SU-DHL-6 (cell line): ENCODE measurements at regions not wholly inside any gene's neighbourhood (a gene's known extent, or its start where the extent isn't known, plus 50 kb on each side); places are given as distances from the start of the nearest gene placed in this dataset.

Experiments used
- H2AFZ ChIP-seq: fragments of 200-600 bp; sonication (generic); 2 replicates; pipeline ENCODE4 v1.6.1; 2014; ENCODE audit warnings: low read depth, mild to moderate bottlenecking, moderate library complexity, mixed read lengths, antibody characterized with exemption, low read length; ENCODE audit not compliant: severe bottlenecking
- H3F3A ChIP-seq: fragments of 200-600 bp; shearing (Covaris generic); 2 replicates; pipeline ENCODE4 v1.6.0; 2016; ENCODE audit warnings: antibody characterized with exemption, mild to moderate bottlenecking; ENCODE audit not compliant: insufficient read depth
- H3K27ac ChIP-seq: fragments of 200-600 bp; sonication (generic); 2 replicates; pipeline ENCODE4 v1.5.1; 2016; ENCODE audit warnings: low read depth, mild to moderate bottlenecking, low read length, moderate library complexity, mixed read lengths
- H3K27me3 ChIP-seq: fragments of 200-600 bp; sonication (generic), shearing (Covaris generic); 2 replicates; pipeline ENCODE4 v1.6.0; 2014; ENCODE audit warnings: mild to moderate bottlenecking, low read length
- H3K36me3 ChIP-seq: fragments of 200-600 bp; sonication (generic); 2 replicates; pipeline ENCODE4 v1.6.1; 2014; ENCODE audit warnings: mild to moderate bottlenecking, low read length, mixed read lengths
- H3K4me2 ChIP-seq: fragments of 300-600, 200-600 bp; shearing (Covaris generic), sonication (generic); 2 replicates; pipeline ENCODE4 v1.6.0; 2014; ENCODE audit warnings: low read length, low read depth, mild to moderate bottlenecking; ENCODE audit not compliant: poor library complexity, severe bottlenecking
- H3K4me3 ChIP-seq: fragments of 200-600 bp; sonication (generic); 2 replicates; pipeline ENCODE4 v1.5.1; 2014; ENCODE audit warnings: antibody characterized with exemption, low read length, mild to moderate bottlenecking, mixed read lengths; ENCODE audit not compliant: insufficient read depth, poor library complexity, severe bottlenecking
- H3K79me2 ChIP-seq: fragments of 200-600 bp; sonication (generic); 2 replicates; pipeline ENCODE4 v1.6.1; 2014; ENCODE audit warnings: mild to moderate bottlenecking, low read length, moderate library complexity; ENCODE audit not compliant: insufficient read depth
- H3K9ac ChIP-seq: fragments of 200-600 bp; sonication (generic); 2 replicates; pipeline ENCODE4 v1.7.0; 2014; ENCODE audit warnings: mild to moderate bottlenecking, low read length
- H3K9me2 ChIP-seq: fragments of 200-600 bp; sonication (generic); replicated peaks from 2 replicates; pipeline ENCODE4 v1.6.1; 2014; ENCODE audit warnings: low read length; ENCODE audit not compliant: insufficient read depth
- H3K9me3 ChIP-seq: fragments of 200-600 bp; sonication (generic); 2 replicates; pipeline ENCODE4 v1.6.1; 2014; ENCODE audit warnings: low read length, mixed read lengths; ENCODE audit not compliant: insufficient read depth
- H4K20me1 ChIP-seq: fragments of 200-600 bp; sonication (generic); 2 replicates; pipeline ENCODE4 v1.6.1; 2014; ENCODE audit warnings: low read depth, mild to moderate bottlenecking, antibody characterized with exemption, low read length, moderate library complexity, mixed read lengths
- EZH2phosphoT487 ChIP-seq: fragments of 200-600 bp; sonication (generic), shearing (Covaris generic); conservative IDR thresholded peaks from 2 replicates; pipeline ENCODE4 v1.6.1; 2018; ENCODE audit warnings: mild to moderate bottlenecking, antibody characterized with exemption, low read length, moderate library complexity, mixed read lengths
- TF ChIP-seq, protein P1 (sequence below): fragments of 200-600 bp; sonication (generic); IDR thresholded peaks from one replicate; pipeline ENCODE4 v1.5.1; 2017; ENCODE audit warnings: antibody characterized with exemption, mild to moderate bottlenecking, low read length, moderate library complexity; ENCODE audit not compliant: insufficient read depth, poor library complexity, severe bottlenecking

DNA sequence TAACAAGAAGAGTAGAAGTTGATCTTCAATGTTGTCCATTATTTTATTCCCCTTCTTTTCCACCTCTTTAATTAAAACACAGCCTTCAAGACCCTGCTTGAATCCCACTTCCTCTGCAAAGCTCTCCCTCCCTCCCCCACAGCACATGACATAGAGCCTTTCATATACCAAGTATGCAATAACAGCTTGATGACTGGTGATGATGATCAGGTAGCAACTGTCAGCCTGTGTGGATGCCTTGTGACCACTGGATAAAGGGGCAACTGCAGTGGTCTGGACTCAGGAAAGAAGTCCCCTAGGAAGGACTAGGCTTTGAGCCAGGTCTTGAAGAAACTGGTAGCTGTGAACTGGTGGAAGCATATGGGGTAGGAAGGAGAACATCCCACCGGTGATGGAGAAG lies 53.8 kb upstream of the PRDX6 start:
- Histone ChIP-seq H3K4me2 (no peak overlapping the region), H3K27me3 (no peaks in the 10 kb centered on the region)
- TF ChIP-seq, protein P1, sequence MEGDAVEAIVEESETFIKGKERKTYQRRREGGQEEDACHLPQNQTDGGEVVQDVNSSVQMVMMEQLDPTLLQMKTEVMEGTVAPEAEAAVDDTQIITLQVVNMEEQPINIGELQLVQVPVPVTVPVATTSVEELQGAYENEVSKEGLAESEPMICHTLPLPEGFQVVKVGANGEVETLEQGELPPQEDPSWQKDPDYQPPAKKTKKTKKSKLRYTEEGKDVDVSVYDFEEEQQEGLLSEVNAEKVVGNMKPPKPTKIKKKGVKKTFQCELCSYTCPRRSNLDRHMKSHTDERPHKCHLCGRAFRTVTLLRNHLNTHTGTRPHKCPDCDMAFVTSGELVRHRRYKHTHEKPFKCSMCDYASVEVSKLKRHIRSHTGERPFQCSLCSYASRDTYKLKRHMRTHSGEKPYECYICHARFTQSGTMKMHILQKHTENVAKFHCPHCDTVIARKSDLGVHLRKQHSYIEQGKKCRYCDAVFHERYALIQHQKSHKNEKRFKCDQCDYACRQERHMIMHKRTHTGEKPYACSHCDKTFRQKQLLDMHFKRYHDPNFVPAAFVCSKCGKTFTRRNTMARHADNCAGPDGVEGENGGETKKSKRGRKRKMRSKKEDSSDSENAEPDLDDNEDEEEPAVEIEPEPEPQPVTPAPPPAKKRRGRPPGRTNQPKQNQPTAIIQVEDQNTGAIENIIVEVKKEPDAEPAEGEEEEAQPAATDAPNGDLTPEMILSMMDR, result no peak
- no peak for TF ChIP-seq EZH2phosphoT487

GRCh38 chr1:173424143-173424542 lies 53.0 kb upstream of the PRDX6 start:
- H3K36me3 ChIP-seq, result no peaks in the 10 kb centered on the region
- H3F3A ChIP-seq, result peaks cover 2% of the 10 kb centered on the region; the same call in 1 of the 2 replicates
- no peak overlapping the region for H2AFZ ChIP-seq
- H3K79me2 ChIP-seq, result no peaks in the 10 kb centered on the region
- no peak overlapping the region for H3K9ac ChIP-seq
- H3K4me3 ChIP-seq, result no peak overlapping the region
- H3K9me3 ChIP-seq, result no peaks in the 10 kb centered on the region
- no peak overlapping the region for H3K27ac ChIP-seq
- no peak overlapping the region for H3K4me2 ChIP-seq
- TF ChIP-seq, protein P1, result no peak
- TF ChIP-seq EZH2phosphoT487, result no peak
- H3K27me3 ChIP-seq, result no peaks in the 10 kb centered on the region
- H4K20me1 ChIP-seq, result no peaks in the 10 kb centered on the region
- no peaks in the 10 kb centered on the region for H3K9me2 ChIP-seq

More for the DNA sequence above, 53.8 kb upstream of the PRDX6 start:
- no peak overlapping the region for H3K9ac ChIP-seq
- no peaks in the 10 kb centered on the region for H4K20me1 ChIP-seq
- H3K4me3 ChIP-seq, result no peak overlapping the region
- no peaks in the 10 kb centered on the region for H3K9me3 ChIP-seq
- no peaks in the 10 kb centered on the region for H3K9me2 ChIP-seq
- peaks cover 7% of the 10 kb centered on the region for H3F3A ChIP-seq
- H3K36me3 ChIP-seq, result no peaks in the 10 kb centered on the region
- H3K79me2 ChIP-seq, result no peaks in the 10 kb centered on the region
- H3K27ac ChIP-seq, result no peak overlapping the region
- H2AFZ ChIP-seq, result no peak overlapping the region

DNA sequence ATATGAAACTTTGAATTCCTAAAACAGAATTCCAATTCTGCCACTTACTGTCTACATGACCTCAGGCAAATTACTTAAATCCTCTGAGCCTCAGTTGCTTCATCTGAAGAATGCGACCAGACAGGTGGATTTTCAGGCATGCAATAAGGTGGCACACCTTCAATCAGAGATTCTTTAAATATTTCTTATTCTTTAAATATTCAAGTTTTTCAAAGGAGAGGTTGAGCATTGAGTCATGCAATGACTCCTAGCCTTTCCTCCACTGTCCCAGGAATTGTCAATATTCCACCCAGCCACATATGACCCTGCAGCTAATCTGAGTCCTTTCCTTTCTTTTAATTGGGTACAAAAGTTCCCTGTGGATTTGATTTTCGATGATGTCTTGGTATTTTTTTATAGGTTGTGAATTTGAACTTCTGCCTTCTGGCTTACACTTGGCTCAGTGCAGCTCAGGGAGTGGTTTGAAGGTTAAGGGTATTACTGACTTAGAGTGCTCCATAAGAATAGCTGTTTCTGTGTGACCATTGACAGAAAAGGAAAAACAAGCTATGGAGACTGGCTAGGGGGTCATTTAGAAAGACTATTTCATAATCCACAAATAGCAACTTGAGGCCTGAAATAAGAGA lies 52.2 kb upstream of the PRDX6 start:
- TF ChIP-seq EZH2phosphoT487, result no peak
- TF ChIP-seq, protein P1, result no peak
- H3K36me3 ChIP-seq, result no peaks in the 10 kb centered on the region
- no peak overlapping the region for H3K4me3 ChIP-seq
- peaks cover 10% of the 10 kb centered on the region for H3F3A ChIP-seq
- H3K27ac ChIP-seq, result no peak overlapping the region
- no peak overlapping the region for H2AFZ ChIP-seq
- no peaks in the 10 kb centered on the region for H3K9me2 ChIP-seq
- no peak overlapping the region for H3K4me2 ChIP-seq
- no peaks in the 10 kb centered on the region for H3K79me2 ChIP-seq
- H3K9me3 ChIP-seq, result no peaks in the 10 kb centered on the region
- H4K20me1 ChIP-seq, result no peaks in the 10 kb centered on the region
- no peaks in the 10 kb centered on the region for H3K27me3 ChIP-seq
- no peak overlapping the region for H3K9ac ChIP-seq
